ENCODE measurements at regions not wholly inside any gene's neighbourhood (a gene's known extent, or its start where the extent isn't known, plus 50 kb on each side); places are given as distances from the start of the nearest gene placed in this dataset.

GRCh38 chr1:220348211-220348610, 76.0 kb upstream of the RAB3GAP2 start:
- Histone ChIP-seq H3K36me3 (ENCODE audit: control insufficient read depth in 2 of 2, insufficient read depth in 2 of 2, low read length in 1 of 2) (no peaks in the 10 kb centered on the region), H3K4me1 (ENCODE audit: control insufficient read depth, insufficient read depth, low read length) (no peaks in the 10 kb centered on the region), H3K27ac (ENCODE audit: control insufficient read depth, insufficient read depth) (no peak overlapping the region), H2AFZ (ENCODE audit: control insufficient read depth, low read depth, low read length) (no peak overlapping the region), H3K9me3 (replicated peaks; ENCODE audit: control insufficient read depth, insufficient read depth, low read length) (no peaks in the 10 kb centered on the region), H3K27me3 (replicated peaks in 1 of 2; ENCODE audit: control insufficient read depth in 2 of 2, insufficient read depth in 2 of 2, low read length in 1 of 2) (no peaks in the 10 kb centered on the region), H3K4me2 (ENCODE audit: control insufficient read depth, insufficient read depth) (no peak overlapping the region), H3K4me3 (no peak overlapping the region), H3K79me2 (ENCODE audit: control insufficient read depth, insufficient read depth, low read length) (no peaks in the 10 kb centered on the region), H4K20me1 (ENCODE audit: control insufficient read depth, insufficient read depth) (no peaks in the 10 kb centered on the region; the same call in 1 of the 2 replicates), H3K9ac (ENCODE audit: control insufficient read depth, insufficient read depth, low read length) (no peak overlapping the region)
- in situ Hi-C loops (cut with MboI) (no loop called here), intact Hi-C loops (cut with micrococcal nuclease; ENCODE audit: unreplicated experiment) (no loop called here)
- no peak for FAIRE-seq
- CTCF ChIA-PET, result interaction anchor here (0.9 kb wide), 1 partner anchor 15 kb away, joined by 5 read pairs; no protein-coding TSS in a partner anchor
- POLR2A ChIA-PET, result interaction anchor here (0.7 kb wide), 1 partner anchor 126 kb away, joined by 3 read pairs; no protein-coding TSS in a partner anchor
- DNase-seq (ENCODE audit: low read depth, low spot score), result no peak
- SMC1A ChIA-PET (ENCODE audit: uncharacterized antibody, unreplicated experiment), result no interaction called here
- no peak for ATAC-seq
- BruUV-seq (replicated peaks), result no TSS peak
- RAD21 ChIA-PET (ENCODE audit: unreplicated experiment), result no interaction called here
- no peak for TF ChIP-seq POLR2AphosphoS5 (IDR thresholded peaks at IDR 0.05; ENCODE audit: low read length)
- no peak for TF ChIP-seq WRNIP1 (IDR thresholded peaks at IDR 0.05; ENCODE audit: borderline replicate concordance, low read depth, low read length)
- no peak for TF ChIP-seq ZNF274 (IDR thresholded peaks at IDR 0.05; ENCODE audit: insufficient read depth, insufficient read length)
- TF ChIP-seq MTA3 (IDR thresholded peaks at IDR 0.05; ENCODE audit: borderline replicate concordance, low read length), result no peak
- TF ChIP-seq POLR2A (IDR thresholded peaks at IDR 0.05; ENCODE audit: low read depth, low read length), result no peak
- TF ChIP-seq MYC (IDR thresholded peaks at IDR 0.05; ENCODE audit: insufficient read depth, insufficient read length, insufficient replicate concordance, low read length, severe bottlenecking), result no peak
- TF ChIP-seq ZBTB33 (IDR thresholded peaks at IDR 0.05), result no peak
- no peak for TF ChIP-seq SMAD5 (IDR thresholded peaks at IDR 0.05; ENCODE audit: low read depth)
- TF ChIP-seq ZZZ3 (IDR thresholded peaks at IDR 0.05; ENCODE audit: control insufficient read depth, insufficient read length, low read depth), result no peak
- TF ChIP-seq RBBP5 (conservative IDR thresholded peaks at IDR 0.05), result no peak
- TF ChIP-seq E2F4 (IDR thresholded peaks at IDR 0.05; ENCODE audit: low read depth, low read length), result no peak
- no peak for TF ChIP-seq RELA (IDR thresholded peaks at IDR 0.05; ENCODE audit: borderline replicate concordance, partially characterized antibody)
- no peak for TF ChIP-seq CUX1 (IDR thresholded peaks at IDR 0.05; ENCODE audit: insufficient replicate concordance, low read depth, low read length)
- TF ChIP-seq POLR2AphosphoS2 (IDR thresholded peaks at IDR 0.05; ENCODE audit: low read depth, low read length), result no peak
- TF ChIP-seq RCOR1 (conservative IDR thresholded peaks at IDR 0.05; ENCODE audit: low read depth, low read length), result no peak
- 30% methylated on average over 7 of the region's 7 CpGs for WGBS (ENCODE audit: insufficient coverage, insufficient replicate concordance, low lambda C conversion rate, missing lambda C conversion rate)
